CD4-positive, alpha-beta T cell treated with Interleukin-12 subunit alpha and Interleukin-12 subunit beta, for 1 hour (primary cell): ENCODE measurements at regions not wholly inside any gene's neighbourhood (a gene's known extent, or its start where the extent isn't known, plus 50 kb on each side); places are given as distances from the start of the nearest gene placed in this dataset.
"Not testable (repeated sequence)": the region's sequence is repeated elsewhere in the genome, so short reads cannot be mapped to it uniquely, and the experiment has no call there.

Experiments used
- DNase-seq: peaks from one replicate; pipeline ENCODE4 v3.0.0-alpha.2; 2020

GRCh38 chr18:47669815-47670214, 260.6 kb downstream of the SMAD2 start:
- no peak for DNase-seq

DNA sequence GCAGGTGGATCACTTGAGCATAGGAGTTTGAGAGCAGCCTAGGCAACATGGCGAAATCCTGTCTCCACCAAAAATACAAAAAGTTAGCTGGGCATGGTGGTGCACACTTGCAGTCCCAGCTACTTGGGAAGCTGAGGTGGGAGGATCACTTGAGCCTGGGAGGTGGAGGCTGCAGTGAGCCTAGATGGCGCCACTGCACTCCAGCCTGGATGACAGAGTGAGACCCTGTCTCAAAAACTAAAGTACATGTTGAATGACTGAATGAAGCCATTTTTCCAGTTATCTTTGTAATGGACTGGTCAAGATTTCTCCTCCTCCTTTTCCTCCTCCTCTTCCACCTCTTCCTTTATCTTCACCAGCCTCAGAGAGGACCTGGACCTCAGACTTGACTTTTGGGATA, 272.0 kb downstream of the SMAD2 start:
- no peak for DNase-seq

GRCh38 chr18:47654988-47655387, 275.5 kb downstream of the SMAD2 start:
- no peak for DNase-seq

- no peak for DNase-seq
These were observed 285.6 kb downstream of the SMAD2 start for GRCh38 chr18:47644896-47645295.

DNA sequence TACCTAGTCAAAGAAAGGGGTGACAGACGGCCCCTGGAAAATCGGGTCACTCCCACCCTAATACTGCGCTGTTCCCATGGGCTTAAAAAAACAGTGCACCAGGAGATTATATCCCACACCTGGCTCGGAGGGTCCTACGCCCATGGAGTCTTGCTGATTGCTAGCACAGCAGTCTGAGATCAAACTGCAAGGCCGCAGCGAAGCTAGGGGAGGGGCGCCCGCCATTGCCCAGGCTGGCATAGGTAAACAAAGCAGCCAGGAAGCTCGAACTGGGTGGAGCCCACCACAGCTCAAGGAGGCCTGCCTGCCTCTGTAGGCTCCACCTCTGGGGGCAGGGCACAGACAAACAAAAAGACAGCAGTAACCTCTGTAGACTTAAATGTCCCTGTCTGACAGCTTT, 292.9 kb downstream of the SMAD2 start:
- not testable (repeated sequence) for DNase-seq

DNA sequence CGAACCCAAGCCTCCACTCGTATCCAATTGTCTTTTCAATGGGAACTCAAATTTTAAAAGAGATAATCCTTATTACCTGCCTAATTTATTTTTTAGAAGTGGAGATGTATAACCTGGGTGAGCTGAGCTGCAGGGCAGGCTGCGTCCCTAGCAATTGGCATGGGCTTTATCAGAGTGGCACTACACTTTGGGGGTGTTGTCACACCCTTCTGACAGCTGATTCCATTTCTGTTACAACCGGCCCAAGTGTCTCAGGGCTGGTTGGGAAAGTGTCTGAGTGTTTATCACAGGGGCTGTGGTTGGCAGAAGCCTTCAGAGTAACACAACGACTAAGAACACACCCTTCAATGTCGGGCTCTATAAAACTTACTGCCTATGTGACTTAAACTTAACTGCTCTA, 295.0 kb downstream of the SMAD2 start:
- DNase-seq, result no peak

GRCh38 chr18:47632970-47633635, 297.4 kb downstream of the SMAD2 start:
- DNase-seq, result no peak

- no peak for DNase-seq
These were observed 301.6 kb downstream of the SMAD2 start for GRCh38 chr18:47628893-47629292.

GRCh38 chr18:47628240-47628781, 302.1 kb downstream of the SMAD2 start:
- DNase-seq, result no peak

- DNase-seq, result no peak
These were observed 303.4 kb downstream of the SMAD2 start for GRCh38 chr18:47627030-47627429.

DNA sequence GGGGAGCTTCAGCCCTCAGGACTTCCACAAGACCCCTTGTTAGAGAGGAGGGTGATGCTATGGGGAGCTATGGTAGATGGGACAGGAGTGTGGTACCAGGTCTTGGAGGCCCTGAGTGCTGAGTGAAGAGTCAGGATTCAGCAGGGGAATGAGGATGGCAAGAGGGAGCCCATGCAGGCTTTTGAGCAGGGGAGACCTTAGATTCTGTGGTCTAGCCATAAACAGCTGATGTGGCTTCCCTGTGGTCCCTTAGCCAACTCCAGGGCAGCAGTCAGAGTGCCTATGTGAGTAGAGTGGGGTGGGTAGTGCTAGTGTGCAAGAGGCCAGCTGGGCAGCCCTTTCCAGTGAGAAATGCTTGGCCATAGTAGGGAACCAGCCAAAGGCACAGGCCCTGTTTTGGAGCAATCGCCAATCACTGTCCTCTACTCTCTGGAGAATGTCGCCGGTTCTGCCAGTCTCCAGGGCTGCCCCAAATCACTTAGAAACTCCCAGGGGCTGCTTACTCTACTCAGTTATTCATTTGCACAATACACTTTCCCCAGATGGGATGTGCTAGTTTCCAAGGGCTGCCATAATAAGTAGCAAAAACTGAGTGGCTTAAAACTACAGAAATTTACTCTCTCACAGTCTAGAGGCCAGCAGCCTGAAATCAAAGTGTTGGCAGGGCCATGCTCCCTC, 310.5 kb downstream of the SMAD2 start:
- no peak for DNase-seq

- DNase-seq, result no peak
These were observed 311.7 kb downstream of the SMAD2 start for GRCh38 chr18:47618758-47619157.

GRCh38 chr18:47615043-47615442, 315.4 kb downstream of the SMAD2 start:
- DNase-seq, result no peak

- DNase-seq, result no peak
These were observed 316.5 kb downstream of the SMAD2 start for GRCh38 chr18:47613929-47614328.

DNA sequence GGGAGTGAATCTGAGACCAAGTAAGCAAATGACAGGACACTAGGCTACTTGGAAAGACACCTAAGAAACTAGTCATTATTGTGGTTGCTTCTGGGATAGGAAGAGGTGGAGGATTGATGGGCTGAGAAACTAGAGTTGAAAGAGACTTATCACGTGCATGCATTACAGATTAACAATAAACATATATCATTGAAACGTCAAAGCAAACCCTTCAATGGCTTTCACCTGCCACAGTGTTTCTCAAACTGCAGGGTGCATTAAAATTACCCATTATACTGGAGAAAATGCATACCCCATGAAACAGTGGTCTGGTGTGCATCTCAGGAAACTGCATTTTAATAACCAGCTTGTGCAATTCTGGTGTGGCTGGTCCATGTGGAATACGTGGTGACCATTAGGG, 318.8 kb downstream of the SMAD2 start:
- no peak for DNase-seq

- DNase-seq, result no peak
These were observed 323.9 kb downstream of the SMAD2 start for GRCh38 chr18:47606526-47606925.

DNA sequence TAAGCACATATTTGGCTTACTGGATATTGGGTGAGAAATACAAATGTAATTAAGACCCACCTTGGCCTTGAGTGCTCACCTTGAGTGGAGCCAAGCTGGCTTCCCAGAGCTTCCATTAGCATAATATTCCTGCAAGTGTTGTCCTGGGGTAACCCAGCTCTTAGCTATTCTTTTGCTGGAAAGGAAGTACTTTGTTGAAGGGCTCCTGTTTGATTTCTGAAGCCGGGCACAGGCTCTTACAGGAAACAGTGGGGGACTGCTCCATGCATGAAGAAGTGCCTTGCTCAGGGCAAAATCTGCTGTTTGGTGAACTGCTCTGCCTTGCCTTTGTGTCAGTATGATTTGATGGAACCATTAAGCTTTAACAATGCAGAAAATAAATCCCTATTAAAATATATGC, 325.4 kb downstream of the SMAD2 start:
- no peak for DNase-seq

DNA sequence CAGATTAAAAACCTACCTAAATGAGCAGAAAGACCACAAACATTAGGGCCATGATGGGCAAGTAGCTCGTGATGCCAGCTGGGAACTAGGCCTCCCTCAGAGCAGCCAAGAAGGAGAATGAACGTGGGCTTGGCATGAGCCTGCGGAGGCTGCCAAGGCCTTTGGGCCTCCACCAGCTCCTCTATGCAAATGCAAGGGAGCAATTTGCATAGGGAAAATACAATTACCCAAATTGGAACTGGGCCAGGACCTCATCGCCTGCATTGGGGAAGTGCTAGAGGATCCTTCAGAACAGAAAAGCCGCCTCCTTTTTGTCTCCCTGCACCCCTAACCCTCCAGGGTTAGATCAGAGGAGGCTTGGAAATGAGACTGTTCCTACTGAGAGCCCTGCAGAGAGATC, 326.4 kb downstream of the SMAD2 start:
- DNase-seq, result no peak

DNA sequence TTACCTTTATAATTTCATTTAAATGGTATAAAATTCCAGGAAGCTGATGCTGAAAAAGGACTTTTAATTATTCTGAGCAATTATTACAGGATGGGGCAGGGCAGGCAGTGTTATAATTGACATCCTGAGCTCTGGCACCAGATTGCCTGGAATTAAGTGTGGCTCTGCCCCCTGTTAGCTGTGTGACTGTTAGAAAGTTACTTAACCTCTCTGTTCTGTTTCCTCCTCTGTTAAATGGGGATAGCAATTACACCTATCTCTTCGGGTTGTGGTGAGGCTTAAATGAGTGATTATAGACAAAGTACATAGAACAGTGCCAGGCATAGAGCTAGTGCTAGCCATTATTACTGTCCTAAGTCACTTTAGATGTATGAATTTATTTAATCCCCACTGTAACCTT, 327.3 kb downstream of the SMAD2 start:
- DNase-seq, result no peak

DNA sequence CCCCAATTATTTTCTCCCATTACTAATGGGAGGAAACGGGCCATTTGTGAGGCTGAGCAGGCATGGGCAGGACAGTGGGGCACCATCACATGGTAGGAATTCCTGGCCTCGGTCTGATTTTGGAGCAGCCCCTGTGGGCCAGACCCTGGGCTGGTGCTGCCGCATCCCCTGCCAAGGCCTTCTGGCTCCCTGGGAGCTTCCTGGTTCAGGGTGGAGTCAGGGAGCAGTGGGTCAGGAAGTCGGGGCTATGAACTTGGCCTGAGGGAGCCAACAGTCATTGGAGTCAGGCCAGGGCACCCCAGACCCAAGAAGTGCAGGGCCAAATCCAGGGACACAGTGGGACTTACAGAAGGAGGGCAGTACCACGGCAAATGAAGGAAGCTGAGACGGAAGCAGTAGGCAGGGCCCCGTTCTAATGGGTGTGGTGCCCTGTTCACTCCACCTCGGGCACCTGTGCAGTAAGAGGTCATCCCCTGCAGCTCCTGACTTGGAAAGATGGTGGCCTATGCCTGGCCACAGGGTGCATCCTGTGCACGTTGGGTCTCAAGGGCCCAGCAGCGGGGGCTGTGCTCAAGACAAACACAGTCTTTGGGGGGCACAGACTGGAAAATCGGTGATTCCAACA, 328.1 kb downstream of the SMAD2 start:
- no peak for DNase-seq

GRCh38 chr18:47601581-47602272, 328.7 kb downstream of the SMAD2 start:
- no peak for DNase-seq

DNA sequence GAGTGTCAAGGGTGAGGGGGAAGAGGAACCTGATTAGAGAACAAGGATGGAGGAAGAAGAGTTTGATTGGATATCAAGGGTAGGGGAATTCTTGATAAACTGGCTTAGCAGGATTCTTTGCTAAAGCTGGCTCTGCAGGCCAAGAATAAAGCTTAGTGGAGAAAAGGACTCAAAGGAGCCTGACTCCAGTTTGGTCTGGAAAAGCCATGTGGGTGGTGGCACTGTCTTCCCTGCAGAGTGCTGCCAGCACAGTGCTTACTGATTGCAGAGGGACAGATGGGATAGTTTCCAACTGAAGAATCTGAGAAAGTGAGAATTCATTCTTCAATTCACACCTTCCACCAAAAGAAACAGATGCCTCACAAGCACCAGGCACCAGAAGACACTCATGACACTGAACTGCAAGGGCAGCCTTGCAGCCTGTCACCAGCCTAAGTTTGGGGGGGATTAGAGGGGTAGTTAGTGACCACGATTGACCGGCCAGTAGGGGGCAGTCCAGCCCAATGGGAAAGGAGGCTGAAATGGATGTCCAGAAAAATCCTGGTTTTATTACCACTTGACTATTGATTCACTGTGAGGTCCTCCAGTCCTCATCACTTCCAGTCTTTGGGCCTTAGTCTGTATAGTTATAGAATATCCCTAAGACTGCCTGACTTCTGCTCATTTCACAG, 334.5 kb downstream of the SMAD2 start:
- no peak for DNase-seq

DNA sequence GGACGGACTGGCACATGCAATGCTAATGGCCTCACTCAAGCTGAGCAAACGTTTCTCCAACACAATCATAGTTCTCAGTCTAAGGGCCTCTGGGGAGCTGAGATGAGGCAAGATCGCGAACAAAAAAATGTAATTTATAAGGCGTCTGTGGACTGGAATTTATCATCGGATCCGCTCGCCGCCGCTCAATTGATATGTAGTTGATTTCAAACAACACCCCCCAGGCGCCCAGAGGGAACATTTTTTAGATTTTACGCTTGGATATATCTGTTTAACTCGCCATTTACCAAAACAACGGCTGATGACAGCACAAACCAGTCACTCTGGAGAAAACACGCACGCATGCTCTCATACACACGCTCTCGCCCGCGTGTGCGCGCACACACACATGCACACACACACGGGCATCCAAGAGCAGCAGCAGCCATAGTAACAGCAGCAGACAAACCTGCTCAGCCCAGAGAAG, 335.8 kb downstream of the SMAD2 start:
- no peak for DNase-seq
